GM21786 (cell line): ENCODE measurements at regions not wholly inside any gene's neighbourhood (a gene's known extent, or its start where the extent isn't known, plus 50 kb on each side); places are given as distances from the start of the nearest gene placed in this dataset.

Experiments used
- ATAC-seq: cut with Tn5 transposase; IDR thresholded peaks from one replicate; pipeline ENCODE4 v1.9.1; 2021; ENCODE audit not compliant: unreplicated experiment

- no peak for ATAC-seq
Observed at GRCh38 chr2:111633643-111634042, 250.3 kb downstream of the ANAPC1 start.

- no peak for ATAC-seq
Observed at GRCh38 chr2:111634050-111634794, 249.8 kb downstream of the ANAPC1 start.

GRCh38 chr2:111634995-111635538 lies 248.9 kb downstream of the ANAPC1 start:
- no peak for ATAC-seq

- ATAC-seq: no peak
Observed at GRCh38 chr2:111636905-111637304, 247.1 kb downstream of the ANAPC1 start.

- ATAC-seq: no peak
Observed at GRCh38 chr2:111638274-111638877, 245.6 kb downstream of the ANAPC1 start.

GRCh38 chr2:111640480-111640879 lies 243.5 kb downstream of the ANAPC1 start:
- no peak for ATAC-seq

- no peak for ATAC-seq
Observed at GRCh38 chr2:111642586-111643327, 241.2 kb downstream of the ANAPC1 start.

GRCh38 chr2:111643759-111644158 lies 240.2 kb downstream of the ANAPC1 start:
- ATAC-seq: no peak

GRCh38 chr2:111647359-111647758 lies 236.6 kb downstream of the ANAPC1 start:
- no peak for ATAC-seq

- no peak for ATAC-seq
Observed at GRCh38 chr2:111652038-111652437, 232.0 kb downstream of the ANAPC1 start.

GRCh38 chr2:111652681-111653080 lies 231.3 kb downstream of the ANAPC1 start:
- no peak for ATAC-seq

- ATAC-seq: no peak
Observed at GRCh38 chr2:111653103-111653624, 230.8 kb downstream of the ANAPC1 start.

- no peak for ATAC-seq
Observed at GRCh38 chr2:111653913-111654312, 230.1 kb downstream of the ANAPC1 start.

- ATAC-seq: no peak
Observed at GRCh38 chr2:111654829-111655228, 229.2 kb downstream of the ANAPC1 start.

- no peak for ATAC-seq
Observed at GRCh38 chr2:111656436-111656835, 227.6 kb downstream of the ANAPC1 start.

GRCh38 chr2:111656894-111657293 lies 227.1 kb downstream of the ANAPC1 start:
- ATAC-seq: no peak

GRCh38 chr2:111657351-111657975 lies 226.5 kb downstream of the ANAPC1 start:
- ATAC-seq: no peak

- no peak for ATAC-seq
Observed at GRCh38 chr2:111659361-111660333, 224.3 kb downstream of the ANAPC1 start.

GRCh38 chr2:111660811-111661210 lies 223.2 kb downstream of the ANAPC1 start:
- no peak for ATAC-seq
